ENCODE measurements at regions not wholly inside any gene's neighbourhood (a gene's known extent, or its start where the extent isn't known, plus 50 kb on each side); places are given as distances from the start of the nearest gene placed in this dataset.

DNA sequence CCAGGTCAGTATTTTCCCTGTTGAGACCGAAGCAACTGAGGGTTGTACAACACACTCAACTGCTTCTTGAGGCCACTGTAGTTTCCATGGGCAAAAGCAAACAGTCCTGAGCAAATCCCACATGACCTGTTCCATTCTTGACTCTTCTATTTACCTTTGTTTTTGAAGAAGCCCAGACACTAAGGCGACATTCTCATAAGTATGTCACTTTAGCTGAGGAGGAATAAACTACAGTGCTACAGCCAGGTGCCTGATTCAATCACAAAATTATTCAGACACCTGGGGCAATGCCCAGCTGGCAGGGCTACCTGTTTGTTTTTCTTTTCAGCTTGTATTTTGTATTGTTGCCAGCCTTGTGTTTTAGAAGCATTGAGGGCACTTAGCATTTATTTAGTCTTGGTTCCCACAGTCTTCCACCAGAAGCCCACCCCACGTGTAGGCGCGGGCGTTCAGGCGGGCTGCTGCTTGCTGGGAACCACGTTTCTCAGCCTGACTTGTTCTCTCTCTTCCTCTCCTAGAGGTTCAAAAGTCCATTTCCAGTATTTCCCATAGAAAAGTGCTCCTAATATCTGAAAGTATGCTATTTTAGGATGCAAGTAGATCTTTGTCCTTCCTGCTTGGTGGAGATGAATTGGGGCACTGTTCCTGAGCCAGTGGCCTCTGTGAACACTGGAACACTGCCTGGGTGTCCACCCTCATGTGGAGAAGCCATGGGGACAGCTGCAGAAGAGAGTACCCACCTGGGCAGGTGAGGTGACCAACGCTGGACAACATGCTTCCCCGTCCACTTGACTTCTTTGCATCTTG, 99.0 kb upstream of the COPS8 start:
- TF ChIP-seq, protein P1, sequence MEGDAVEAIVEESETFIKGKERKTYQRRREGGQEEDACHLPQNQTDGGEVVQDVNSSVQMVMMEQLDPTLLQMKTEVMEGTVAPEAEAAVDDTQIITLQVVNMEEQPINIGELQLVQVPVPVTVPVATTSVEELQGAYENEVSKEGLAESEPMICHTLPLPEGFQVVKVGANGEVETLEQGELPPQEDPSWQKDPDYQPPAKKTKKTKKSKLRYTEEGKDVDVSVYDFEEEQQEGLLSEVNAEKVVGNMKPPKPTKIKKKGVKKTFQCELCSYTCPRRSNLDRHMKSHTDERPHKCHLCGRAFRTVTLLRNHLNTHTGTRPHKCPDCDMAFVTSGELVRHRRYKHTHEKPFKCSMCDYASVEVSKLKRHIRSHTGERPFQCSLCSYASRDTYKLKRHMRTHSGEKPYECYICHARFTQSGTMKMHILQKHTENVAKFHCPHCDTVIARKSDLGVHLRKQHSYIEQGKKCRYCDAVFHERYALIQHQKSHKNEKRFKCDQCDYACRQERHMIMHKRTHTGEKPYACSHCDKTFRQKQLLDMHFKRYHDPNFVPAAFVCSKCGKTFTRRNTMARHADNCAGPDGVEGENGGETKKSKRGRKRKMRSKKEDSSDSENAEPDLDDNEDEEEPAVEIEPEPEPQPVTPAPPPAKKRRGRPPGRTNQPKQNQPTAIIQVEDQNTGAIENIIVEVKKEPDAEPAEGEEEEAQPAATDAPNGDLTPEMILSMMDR (IDR thresholded peaks at IDR 0.05; ENCODE audit: poor library complexity) = no peak
- TF ChIP-seq EZH2 (IDR thresholded peaks at IDR 0.05; ENCODE audit: borderline replicate concordance) = no peak
